ENCODE measurements at regions not wholly inside any gene's neighbourhood (a gene's known extent, or its start where the extent isn't known, plus 50 kb on each side); places are given as distances from the start of the nearest gene placed in this dataset.

GRCh38 chr22:34294986-34295385 is 374.7 kb upstream of the LARGE1 start (continued):
- TF ChIP-seq POLR2AphosphoS5 (IDR thresholded peaks at IDR 0.05; ENCODE audit: low read depth, low read length), result no peak
- no peak for TF ChIP-seq POLR2A (IDR thresholded peaks at IDR 0.05; ENCODE audit: borderline replicate concordance, extremely low read depth, insufficient read depth, insufficient read length)
- no peak for TF ChIP-seq YY1 (IDR thresholded peaks at IDR 0.05; ENCODE audit: extremely low read depth, insufficient replicate concordance, low read depth, low read length)
- TF ChIP-seq SRF (IDR thresholded peaks at IDR 0.05; ENCODE audit: low read depth), result no peak
- TF ChIP-seq ZBTB33 (IDR thresholded peaks at IDR 0.05; ENCODE audit: extremely low read depth, insufficient replicate concordance, low read length), result no peak
- TF ChIP-seq EZH2phosphoT487 (IDR thresholded peaks at IDR 0.05; ENCODE audit: borderline replicate concordance), result no peak
- no peak for TF ChIP-seq SIN3A (IDR thresholded peaks at IDR 0.05; ENCODE audit: low read depth)
- no peak for TF ChIP-seq SP1 (IDR thresholded peaks at IDR 0.05; ENCODE audit: low read depth)

GRCh38 chr22:34296461-34296860 is 376.2 kb upstream of the LARGE1 start:
- no peak for TF ChIP-seq SP1 (IDR thresholded peaks at IDR 0.05; ENCODE audit: low read depth)
- TF ChIP-seq MAX (IDR thresholded peaks at IDR 0.05), result no peak
- TF ChIP-seq REST (IDR thresholded peaks at IDR 0.05; ENCODE audit: low read depth), result no peak
- no peak for TF ChIP-seq ZNF274 (IDR thresholded peaks at IDR 0.05; ENCODE audit: low read depth, low read length)
- no peak for TF ChIP-seq RAD21 (IDR thresholded peaks at IDR 0.05; ENCODE audit: low read depth)
- no peak for TF ChIP-seq POLR2AphosphoS5 (IDR thresholded peaks at IDR 0.05; ENCODE audit: low read depth, low read length)
- TF ChIP-seq SIN3A (IDR thresholded peaks at IDR 0.05; ENCODE audit: low read depth), result no peak
- no peak for TF ChIP-seq TCF7L2 (IDR thresholded peaks at IDR 0.05; ENCODE audit: borderline replicate concordance, extremely low read depth, insufficient read depth, insufficient read length)
- no peak for TF ChIP-seq SRF (IDR thresholded peaks at IDR 0.05; ENCODE audit: low read depth)
- no peak for TF ChIP-seq JUND (IDR thresholded peaks at IDR 0.05)
- no peak for TF ChIP-seq FOSL1 (IDR thresholded peaks at IDR 0.05; ENCODE audit: low read depth)
- TF ChIP-seq ZFX (IDR thresholded peaks at IDR 0.05), result no peak
- TF ChIP-seq POLR2A (IDR thresholded peaks at IDR 0.05; ENCODE audit: borderline replicate concordance, extremely low read depth, insufficient read depth, insufficient read length), result no peak
- no peak for TF ChIP-seq CEBPB (IDR thresholded peaks at IDR 0.05; ENCODE audit: low read depth)
- no peak for TF ChIP-seq CBX3 (IDR thresholded peaks at IDR 0.05; ENCODE audit: low read depth)
- no TSS peak for BruUV-seq (replicated peaks)
- Histone ChIP-seq H3K79me2 (ENCODE audit: insufficient read depth, low read length) (no peaks in the 10 kb centered on the region), H3K27me3 (ENCODE audit: insufficient read depth, low read length) (no peaks in the 10 kb centered on the region), H2AFZ (ENCODE audit: low read depth, low read length, poor library complexity, severe bottlenecking) (no peak overlapping the region), H3K4me2 (ENCODE audit: low read length) (no peak overlapping the region), H3K9me2 (ENCODE audit: insufficient read depth) (no peaks in the 10 kb centered on the region), H3K4me3 (replicated peaks in 1 of 2; ENCODE audit: low read depth in 1 of 2, low read length in 2 of 2) (no peak overlapping the region), H3K9me3 (ENCODE audit: control insufficient read depth in 1 of 2, insufficient read depth in 1 of 2, low read depth in 1 of 2, low read length in 2 of 2) (peaks cover 12 to 39% of the 10 kb centered on the region in 2 experiments; a peak in 2 of 4 replicates), H3K36me3 (ENCODE audit: control insufficient read depth in 1 of 2, insufficient read depth in 2 of 2, low read length in 2 of 2) (no peaks in the 10 kb centered on the region), H3K9ac (ENCODE audit: low read length) (no peak overlapping the region), H3K4me1 (ENCODE audit: control insufficient read depth in 1 of 2, insufficient read depth in 2 of 2, low read length in 2 of 2) (no peaks in the 10 kb centered on the region), H3K27ac (ENCODE audit: low read depth, low read length) (no peak overlapping the region), H4K20me1 (ENCODE audit: insufficient read depth) (no peaks in the 10 kb centered on the region)
- ChIA-PET POLR2A (no interaction called here), CTCF (no interaction called here), RAD21 (ENCODE audit: low non-redundant PET in 1 of 2, low total read pairs in 2 of 2, uncharacterized antibody in 2 of 2, unreplicated experiment in 2 of 2) (no interaction called here)
- no peak for ATAC-seq
- intact Hi-C loops (cut with micrococcal nuclease), result no loop called here
- no peak for DNase-seq (ENCODE audit: low read depth, low spot score)
